H1 (cell line): ENCODE measurements at regions not wholly inside any gene's neighbourhood (a gene's known extent, or its start where the extent isn't known, plus 50 kb on each side); places are given as distances from the start of the nearest gene placed in this dataset.

Source experiments
- CTCF ChIA-PET: fragments of 300-600 bp; sonication (Branson Sonifier 250); formaldehyde crosslinking; loops from one replicate; lab custom pipeline; 2021; ENCODE audit not compliant: partially characterized antibody; lab: Charles Lee
- POLR2A ChIA-PET: fragments of 300-600 bp; sonication (Branson Sonifier 250); formaldehyde crosslinking; loops from one replicate; lab custom pipeline; 2021; ENCODE audit warnings: inconsistent platforms; ENCODE audit not compliant: partially characterized antibody; lab: Charles Lee
- DNase-seq, 2 experiments: peaks; one replicate each; pipeline versions ENCODE4 v3.0.0 to v3.0.0-alpha.2; 2010 to 2022; ENCODE audit warnings: low spot score in 2 of 2, low read depth in 1 of 2, mixed read lengths in 1 of 2
- FAIRE-seq: peaks from 2 replicates; lab custom pipeline; 2011; peaks lifted over from hg19 to GRCh38; lab: Jason Lieb, UNC
- H2AFZ ChIP-seq: 2 replicates; pipeline ENCODE4 v1.8.1; 2012; ENCODE audit warnings: low read length, inconsistent platforms
- H2AK5ac ChIP-seq: 2 replicates; pipeline ENCODE4 v1.6.1; 2013; ENCODE audit warnings: low read depth, low read length
- H2BK120ac ChIP-seq: replicated peaks from 2 replicates; pipeline ENCODE3; 2013; ENCODE audit warnings: low read depth, low read length, inconsistent platforms
- H2BK12ac ChIP-seq: 2 replicates; pipeline ENCODE4 v1.6.1; 2013; ENCODE audit warnings: low read depth, low read length
- H2BK15ac ChIP-seq: 2 replicates; pipeline ENCODE4 v1.6.1; 2013; ENCODE audit warnings: low read length
- H2BK20ac ChIP-seq: 2 replicates; pipeline ENCODE4 v1.6.1; 2013; ENCODE audit warnings: low read length
- H2BK5ac ChIP-seq: 2 replicates; pipeline ENCODE4 v1.6.1; 2013; ENCODE audit warnings: low read depth, low read length
- H3K14ac ChIP-seq: 2 replicates; pipeline ENCODE4 v1.6.1; 2013; ENCODE audit warnings: inconsistent platforms; ENCODE audit not compliant: insufficient read length
- H3K18ac ChIP-seq: 2 replicates; pipeline ENCODE4 v1.6.1; 2013; ENCODE audit warnings: low read length; ENCODE audit errors: extremely low read depth
- H3K23ac ChIP-seq: 2 replicates; pipeline ENCODE4 v1.6.1; 2013; ENCODE audit warnings: inconsistent platforms; ENCODE audit not compliant: insufficient read length
- H3K23me2 ChIP-seq: 2 replicates; pipeline ENCODE4 v1.6.1; 2013; ENCODE audit warnings: low read depth, low read length
- H3K27ac ChIP-seq: 2 replicates; pipeline ENCODE4 v1.6.1; 2011; ENCODE audit warnings: low read depth, low read length, inconsistent platforms
- H3K27me3 ChIP-seq, 4 experiments: replicated peaks in 1 of 4; 1 replicate in 1 of 4; 2 replicates in 3 of 4; pipeline versions ENCODE4 v1.6.1 to v1.8.1; 2011 to 2013; ENCODE audit warnings: low read length in 3 of 4, mild to moderate bottlenecking in 3 of 4, inconsistent platforms in 2 of 4, mixed read lengths in 2 of 4, moderate library complexity in 1 of 4; ENCODE audit not compliant: control insufficient read depth in 3 of 4, insufficient read depth in 3 of 4; ENCODE audit errors: extremely low read depth in 1 of 4
- H3K36me3 ChIP-seq, 4 experiments: 2 replicates each; pipeline versions ENCODE4 v1.6.1 to v1.8.1; 2011 to 2013; ENCODE audit warnings: mild to moderate bottlenecking in 4 of 4, low read length in 3 of 4, moderate library complexity in 2 of 4, control low read depth in 1 of 4, inconsistent platforms in 1 of 4; ENCODE audit not compliant: insufficient read depth in 4 of 4, control insufficient read depth in 2 of 4
- H3K4ac ChIP-seq: replicated peaks from 2 replicates; pipeline ENCODE3; 2013; ENCODE audit warnings: low read length, low read depth, mixed read lengths, inconsistent platforms; ENCODE audit not compliant: insufficient read length
- H3K4me1 ChIP-seq, 4 experiments: replicated peaks in 1 of 4; 1 replicate in 1 of 4; 2 replicates in 3 of 4; pipeline versions ENCODE4 v1.6.1 to v1.8.1; 2011 to 2013; ENCODE audit warnings: low read length in 3 of 4, inconsistent platforms in 2 of 4, mixed read lengths in 1 of 4; ENCODE audit not compliant: insufficient read depth in 4 of 4, control insufficient read depth in 3 of 4
- H3K4me2 ChIP-seq, 2 experiments: 2 replicates each; pipeline versions ENCODE4 v1.6.1 to v1.8.1; 2011 to 2013; ENCODE audit warnings: low read depth in 2 of 2, low read length in 2 of 2, control low read depth in 1 of 2, inconsistent platforms in 1 of 2, mild to moderate bottlenecking in 1 of 2; ENCODE audit not compliant: insufficient read depth in 1 of 2
- H3K4me3 ChIP-seq, 4 experiments: fragments of 200-600, 300-600 bp in 1 of 4; sonication (generic), shearing (Covaris generic), sonication (Bioruptor Twin) in 1 of 4; 2 replicates each; pipeline versions ENCODE4 v1.5.1 to v1.8.1; 2011 to 2016; ENCODE audit warnings: low read length in 4 of 4, low read depth in 3 of 4, control low read depth in 2 of 4, inconsistent platforms in 2 of 4, mild to moderate bottlenecking in 2 of 4, mixed read lengths in 1 of 4, moderate library complexity in 1 of 4; ENCODE audit not compliant: insufficient read depth in 2 of 4; ENCODE audit errors: extremely low read depth in 1 of 4
- H3K56ac ChIP-seq: replicated peaks from 2 replicates; pipeline ENCODE3; 2013; ENCODE audit warnings: low read depth, mild to moderate bottlenecking, mixed read lengths, low read length, inconsistent platforms; ENCODE audit not compliant: insufficient read length
- H3K79me1 ChIP-seq: 2 replicates; pipeline ENCODE4 v1.6.1; 2013; ENCODE audit warnings: low read depth, low read length, control low read depth
- H3K79me2 ChIP-seq, 2 experiments: 2 replicates each; pipeline versions ENCODE4 v1.6.1 to v1.8.1; 2012 to 2013; ENCODE audit warnings: low read length in 2 of 2, mild to moderate bottlenecking in 2 of 2, inconsistent platforms in 1 of 2; ENCODE audit not compliant: insufficient read depth in 2 of 2, control insufficient read depth in 1 of 2
- H3K9ac ChIP-seq, 4 experiments: replicated peaks in 1 of 4; 1 replicate in 1 of 4; 2 replicates in 3 of 4; pipeline versions ENCODE4 v1.6.1 to v1.8.1; 2011 to 2013; ENCODE audit warnings: low read depth in 3 of 4, low read length in 3 of 4, control low read depth in 2 of 4, mild to moderate bottlenecking in 2 of 4, moderate library complexity in 2 of 4, inconsistent platforms in 1 of 4; ENCODE audit errors: extremely low read depth in 1 of 4
- H3K9me3 ChIP-seq, 2 experiments: 2 replicates each; pipeline versions ENCODE4 v1.6.1 to v1.8.1; 2012 to 2013; ENCODE audit warnings: mild to moderate bottlenecking in 2 of 2, moderate library complexity in 2 of 2, control low read depth in 1 of 2, inconsistent platforms in 1 of 2, low read depth in 1 of 2, low read length in 1 of 2, mixed read lengths in 1 of 2; ENCODE audit not compliant: insufficient read depth in 2 of 2
- H4K20me1 ChIP-seq, 2 experiments: replicated peaks in 1 of 2; 2 replicates each; pipeline versions ENCODE3 to v1.8.1; 2011 to 2013; ENCODE audit warnings: inconsistent platforms in 2 of 2, low read length in 2 of 2, mild to moderate bottlenecking in 1 of 2; ENCODE audit not compliant: insufficient read depth in 2 of 2, control insufficient read depth in 1 of 2
- H4K5ac ChIP-seq: 2 replicates; pipeline ENCODE4 v1.6.1; 2013; ENCODE audit warnings: low read length, low read depth, mixed read lengths, inconsistent platforms; ENCODE audit not compliant: insufficient read length
- H4K8ac ChIP-seq: 2 replicates; pipeline ENCODE4 v1.8.0; 2013; ENCODE audit warnings: mild to moderate bottlenecking, moderate library complexity, low read length, inconsistent platforms; ENCODE audit not compliant: insufficient read depth; ENCODE audit errors: extremely low read depth
- H4K91ac ChIP-seq: replicated peaks from 2 replicates; pipeline ENCODE3; 2013; ENCODE audit warnings: low read length, mixed read lengths, inconsistent platforms; ENCODE audit not compliant: insufficient read length
- ATF3 ChIP-seq: IDR thresholded peaks from 2 replicates; pipeline ENCODE4 v1.6.1; 2011; ENCODE audit warnings: low read depth, mild to moderate bottlenecking, low read length; ENCODE audit not compliant: insufficient read depth
- CEBPB ChIP-seq: IDR thresholded peaks from 2 replicates; pipeline ENCODE4 v1.6.1; 2012; ENCODE audit warnings: low read depth, low read length
- CTBP2 ChIP-seq: IDR thresholded peaks from 2 replicates; pipeline ENCODE4 v1.7.0; 2011; ENCODE audit warnings: borderline replicate concordance, mild to moderate bottlenecking, moderate library complexity, mixed read lengths, low read length; ENCODE audit not compliant: insufficient read depth, insufficient read length
- EP300 ChIP-seq, 2 experiments: IDR thresholded peaks; 1 replicate in 1 of 2; 2 replicates in 1 of 2; pipeline ENCODE4 v1.6.1; 2011 to 2012; ENCODE audit warnings: low read depth in 2 of 2, low read length in 2 of 2, mild to moderate bottlenecking in 2 of 2, borderline replicate concordance in 1 of 2, inconsistent platforms in 1 of 2, moderate library complexity in 1 of 2
- MAFK ChIP-seq: IDR thresholded peaks from 2 replicates; pipeline ENCODE4 v1.6.1; 2012; ENCODE audit warnings: low read depth, mild to moderate bottlenecking, improper control_type of control experiment, low read length
- WGBS, 2 experiments: shearing (Covaris generic) in 1 of 2; methylation state at CpG; one replicate each; pipeline versions ENCODE4 v1.1.6 to v1.1.7; 2013 to 2015; ENCODE audit warnings: low lambda C conversion rate in 2 of 2, mixed read lengths in 2 of 2, inconsistent platforms in 1 of 2, low coverage in 1 of 2, missing lambda C conversion rate in 1 of 2; ENCODE audit not compliant: insufficient replicate concordance in 2 of 2, insufficient coverage in 1 of 2, insufficient read length in 1 of 2; ENCODE audit errors: extremely low coverage in 1 of 2, missing lambda C conversion rate in 1 of 2; 5-methylcytosine and 5-hydroxymethylcytosine counted together

DNA sequence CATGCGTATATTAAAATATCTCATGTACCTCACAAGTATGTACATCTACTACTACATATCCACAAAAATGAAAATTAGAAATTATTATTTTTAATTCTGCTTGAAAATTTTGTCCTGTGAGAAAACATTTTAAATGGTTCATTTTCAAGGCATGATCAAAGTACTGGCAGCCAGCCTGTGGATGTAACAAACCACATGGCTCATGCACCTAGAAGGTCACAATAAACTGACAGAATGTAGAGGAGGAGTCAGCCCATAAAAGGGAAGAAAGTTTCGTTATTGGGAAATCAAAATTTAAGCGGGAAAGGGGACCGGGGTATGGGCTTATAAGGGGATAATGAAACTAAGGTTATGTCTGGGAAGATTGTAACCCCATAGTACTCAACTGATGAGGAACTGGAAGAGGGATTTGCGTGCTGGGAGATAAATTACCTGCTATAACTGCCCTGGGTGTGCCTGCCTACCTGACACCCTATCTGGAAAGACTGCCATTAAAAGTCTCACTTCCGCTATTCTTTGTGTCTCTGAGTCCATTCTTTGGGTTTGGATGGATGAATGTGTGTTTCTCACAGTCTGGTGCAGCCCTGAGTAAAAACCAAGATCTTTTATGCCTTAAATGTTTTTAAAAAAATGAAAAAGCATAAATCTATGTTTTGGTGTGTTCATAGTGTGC, 62.2 kb upstream of the PCED1B start:
- Histone ChIP-seq H2BK12ac (no peak overlapping the region), H4K20me1 (no peaks in the 10 kb centered on the region), H3K56ac (no peak overlapping the region), H3K4me1 (no peaks in the 10 kb centered on the region; a peak in 1 of 7 replicates), H4K91ac (no peak overlapping the region), H2BK20ac (no peak overlapping the region), H2BK5ac (no peak overlapping the region), H4K8ac (no peak overlapping the region), H2BK120ac (no peak overlapping the region), H3K27ac (no peak overlapping the region), H3K4me2 (no peak overlapping the region), H4K5ac (no peak overlapping the region), H3K14ac (no peak overlapping the region), H3K79me1 (no peaks in the 10 kb centered on the region), H2BK15ac (no peak overlapping the region), H3K9me3 (no peaks in the 10 kb centered on the region), H3K27me3 (no peaks in the 10 kb centered on the region), H3K23ac (no peak overlapping the region), H2AFZ (no peak overlapping the region), H3K18ac (no peak overlapping the region), H3K36me3 (no peaks in the 10 kb centered on the region), H3K23me2 (no peaks in the 10 kb centered on the region; the same call in 1 of the 2 replicates), H2AK5ac (no peak overlapping the region), H3K79me2 (no peaks in the 10 kb centered on the region), H3K4ac (no peak overlapping the region), H3K4me3 (no peak overlapping the region), H3K9ac (no peak overlapping the region)
- CTCF ChIA-PET, result no interaction called here
- POLR2A ChIA-PET, result no interaction called here
- no peak for FAIRE-seq
- DNase-seq, result no peak
- WGBS, 2 experiments, result 94% methylated on average over 6 of the region's 6 CpGs; no CpG with 5 or more reads in 1 of the 2 experiments
- TF ChIP-seq CEBPB, result no peak
- TF ChIP-seq MAFK, result no peak
- no peak for TF ChIP-seq ATF3
- no peak for TF ChIP-seq CTBP2
- no peak for TF ChIP-seq EP300 (IDR thresholded peaks at IDR 0.05; ENCODE audit: borderline replicate concordance in 1 of 2, low read depth in 2 of 2, low read length in 2 of 2)
